Neural crest cell (in vitro differentiated cells): ENCODE measurements at regions not wholly inside any gene's neighbourhood (a gene's known extent, or its start where the extent isn't known, plus 50 kb on each side); places are given as distances from the start of the nearest gene placed in this dataset.

Experiments used
- DNase-seq: peaks from one replicate; pipeline ENCODE4 v3.0.0; 2021; ENCODE audit warnings: low read depth, mixed read lengths, low spot score
- H3K27ac Mint-ChIP-seq: one replicate; pipeline ENCODE4 v1.8.0; 2021; ENCODE audit warnings: mild to moderate bottlenecking, mixed read lengths; ENCODE audit not compliant: unreplicated experiment
- H3K27me3 Mint-ChIP-seq: 2 replicates; pipeline ENCODE4 v1.8.0; 2021; ENCODE audit warnings: low read depth, mild to moderate bottlenecking, mixed read lengths
- H3K36me3 Mint-ChIP-seq: 2 replicates; pipeline ENCODE4 v1.8.0; 2021; ENCODE audit warnings: low read depth, mild to moderate bottlenecking, mixed read lengths
- H3K4me1 Mint-ChIP-seq: 2 replicates; pipeline ENCODE4 v1.8.0; 2021; ENCODE audit warnings: mixed read lengths
- H3K4me3 Mint-ChIP-seq: one replicate; pipeline ENCODE4 v1.8.0; 2021; ENCODE audit warnings: mild to moderate bottlenecking, mixed read lengths
- H3K9me3 Mint-ChIP-seq: 2 replicates; pipeline ENCODE4 v1.8.0; 2021; ENCODE audit warnings: mixed read lengths
- CTCF ChIP-seq: fragments of 200-600 bp; sonication (generic); conservative IDR thresholded peaks from 2 replicates; pipeline ENCODE4 v1.5.0; 2021; ENCODE audit warnings: antibody characterized with exemption, mild to moderate bottlenecking

GRCh38 chr20:8948442-8949020 lies 120.4 kb upstream of the PLCB4 start:
- H3K36me3 Mint-ChIP-seq = no peaks in the 10 kb centered on the region
- no peak overlapping the region for H3K4me3 Mint-ChIP-seq
- no peaks in the 10 kb centered on the region for H3K9me3 Mint-ChIP-seq
- DNase-seq = no peak
- H3K27me3 Mint-ChIP-seq = no peaks in the 10 kb centered on the region
- peaks cover 13% of the 10 kb centered on the region for H3K4me1 Mint-ChIP-seq
- no peak overlapping the region for H3K27ac Mint-ChIP-seq
- no peak for TF ChIP-seq CTCF

- Mint-ChIP-seq H3K36me3 (no peaks in the 10 kb centered on the region), H3K27me3 (no peaks in the 10 kb centered on the region), H3K27ac (no peak overlapping the region), H3K9me3 (no peaks in the 10 kb centered on the region), H3K4me1 (peaks cover 13% of the 10 kb centered on the region), H3K4me3 (no peak overlapping the region)
- TF ChIP-seq CTCF = no peak
- DNase-seq = no peak
These were observed 117.7 kb upstream of the PLCB4 start for GRCh38 chr20:8951164-8951563.

- Mint-ChIP-seq H3K27me3 (no peaks in the 10 kb centered on the region), H3K36me3 (no peaks in the 10 kb centered on the region), H3K27ac (no peak overlapping the region), H3K9me3 (no peaks in the 10 kb centered on the region), H3K4me3 (no peak overlapping the region), H3K4me1 (peaks cover 9% of the 10 kb centered on the region)
- no peak for DNase-seq
- no peak for TF ChIP-seq CTCF
These were observed 116.2 kb upstream of the PLCB4 start for GRCh38 chr20:8952721-8953120.

- no peaks in the 10 kb centered on the region for H3K9me3 Mint-ChIP-seq
- H3K4me3 Mint-ChIP-seq = no peak overlapping the region
- no peaks in the 10 kb centered on the region for H3K27me3 Mint-ChIP-seq
- no peak for DNase-seq
- TF ChIP-seq CTCF = no peak
- H3K4me1 Mint-ChIP-seq = peaks cover 9% of the 10 kb centered on the region
- H3K27ac Mint-ChIP-seq = no peak overlapping the region
- H3K36me3 Mint-ChIP-seq = no peaks in the 10 kb centered on the region
These were observed 115.6 kb upstream of the PLCB4 start for GRCh38 chr20:8953300-8953699.

GRCh38 chr20:8960241-8960640 lies 108.6 kb upstream of the PLCB4 start:
- no peaks in the 10 kb centered on the region for H3K36me3 Mint-ChIP-seq
- no peak for TF ChIP-seq CTCF
- H3K27ac Mint-ChIP-seq = no peak overlapping the region
- peaks cover 23% of the 10 kb centered on the region for H3K4me1 Mint-ChIP-seq
- no peak for DNase-seq
- no peak overlapping the region for H3K4me3 Mint-ChIP-seq
- H3K9me3 Mint-ChIP-seq = no peaks in the 10 kb centered on the region
- H3K27me3 Mint-ChIP-seq = no peaks in the 10 kb centered on the region

GRCh38 chr20:8963330-8963729 lies 105.6 kb upstream of the PLCB4 start:
- no peak overlapping the region for H3K27ac Mint-ChIP-seq
- H3K27me3 Mint-ChIP-seq = no peaks in the 10 kb centered on the region
- H3K4me3 Mint-ChIP-seq = no peak overlapping the region
- H3K9me3 Mint-ChIP-seq = no peaks in the 10 kb centered on the region
- no peak for TF ChIP-seq CTCF
- DNase-seq = no peak
- no peaks in the 10 kb centered on the region for H3K36me3 Mint-ChIP-seq
- H3K4me1 Mint-ChIP-seq = peaks cover 28% of the 10 kb centered on the region
